ENCODE measurements at regions not wholly inside any gene's neighbourhood (a gene's known extent, or its start where the extent isn't known, plus 50 kb on each side); places are given as distances from the start of the nearest gene placed in this dataset.

GRCh38 chr17:13922885-13923284, 146.4 kb upstream of the COX10 start:
- Histone ChIP-seq H3K9me3 (no peaks in the 10 kb centered on the region), H3K27me3 (ENCODE audit: insufficient read depth in 3 of 3, low read length in 2 of 3) (no peaks in the 10 kb centered on the region), H3K27ac (no peak overlapping the region), H3K4me1 (no peaks in the 10 kb centered on the region), H3K36me3 (ENCODE audit: insufficient read depth in 1 of 2, low read depth in 1 of 2) (no peaks in the 10 kb centered on the region), H3K4me3 (no peak overlapping the region)
- peak in 1 of 2 donors; percentile 44 for DNase-seq
- intact Hi-C loops (cut with DNase I), result no loop called here
- 95% methylated on average over 5 of the region's 5 CpGs for WGBS, 3 donors
- ATAC-seq, result no peak
- TF ChIP-seq, protein P1, sequence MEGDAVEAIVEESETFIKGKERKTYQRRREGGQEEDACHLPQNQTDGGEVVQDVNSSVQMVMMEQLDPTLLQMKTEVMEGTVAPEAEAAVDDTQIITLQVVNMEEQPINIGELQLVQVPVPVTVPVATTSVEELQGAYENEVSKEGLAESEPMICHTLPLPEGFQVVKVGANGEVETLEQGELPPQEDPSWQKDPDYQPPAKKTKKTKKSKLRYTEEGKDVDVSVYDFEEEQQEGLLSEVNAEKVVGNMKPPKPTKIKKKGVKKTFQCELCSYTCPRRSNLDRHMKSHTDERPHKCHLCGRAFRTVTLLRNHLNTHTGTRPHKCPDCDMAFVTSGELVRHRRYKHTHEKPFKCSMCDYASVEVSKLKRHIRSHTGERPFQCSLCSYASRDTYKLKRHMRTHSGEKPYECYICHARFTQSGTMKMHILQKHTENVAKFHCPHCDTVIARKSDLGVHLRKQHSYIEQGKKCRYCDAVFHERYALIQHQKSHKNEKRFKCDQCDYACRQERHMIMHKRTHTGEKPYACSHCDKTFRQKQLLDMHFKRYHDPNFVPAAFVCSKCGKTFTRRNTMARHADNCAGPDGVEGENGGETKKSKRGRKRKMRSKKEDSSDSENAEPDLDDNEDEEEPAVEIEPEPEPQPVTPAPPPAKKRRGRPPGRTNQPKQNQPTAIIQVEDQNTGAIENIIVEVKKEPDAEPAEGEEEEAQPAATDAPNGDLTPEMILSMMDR (IDR thresholded peaks at IDR 0.05), result no peak

GRCh38 chr17:13925579-13925978, 143.7 kb upstream of the COX10 start:
- H3K4me3 ChIP-seq, result no peak overlapping the region
- 74 to 95% (median 90%) methylated on average over 5 of the region's 5 CpGs for WGBS, 3 donors
- H3K27me3 ChIP-seq (ENCODE audit: insufficient read depth in 3 of 3, low read length in 2 of 3), result no peaks in the 10 kb centered on the region
- TF ChIP-seq, protein P1 (IDR thresholded peaks at IDR 0.05), result no peak
- no peaks in the 10 kb centered on the region for H3K9me3 ChIP-seq
- no peaks in the 10 kb centered on the region for H3K36me3 ChIP-seq (ENCODE audit: insufficient read depth in 1 of 2, low read depth in 1 of 2)
- ATAC-seq (no peak), DNase-seq (no peak)
- H3K4me1 ChIP-seq, result no peaks in the 10 kb centered on the region
- no peak overlapping the region for H3K27ac ChIP-seq
- intact Hi-C loops (cut with DNase I), result no loop called here

- ATAC-seq (peak; percentile 56 to 87 (median 70)), DNase-seq (no peak)
- Histone ChIP-seq H3K27ac (peak overlapping the region; percentile 39), H3K27me3 (ENCODE audit: insufficient read depth in 3 of 3, low read length in 2 of 3) (no peaks in the 10 kb centered on the region), H3K4me1 (no peaks in the 10 kb centered on the region), H3K36me3 (ENCODE audit: insufficient read depth in 1 of 2, low read depth in 1 of 2) (no peaks in the 10 kb centered on the region), H3K4me3 (no peak overlapping the region), H3K9me3 (no peaks in the 10 kb centered on the region)
- intact Hi-C loops (cut with DNase I), result no loop called here
- TF ChIP-seq, protein P1 (IDR thresholded peaks at IDR 0.05), result no peak
- WGBS, 3 donors, result 31 to 49% (median 39%) methylated on average over 3 of the region's 3 CpGs
Observed at GRCh38 chr17:13931111-13931526, 138.2 kb upstream of the COX10 start.

DNA sequence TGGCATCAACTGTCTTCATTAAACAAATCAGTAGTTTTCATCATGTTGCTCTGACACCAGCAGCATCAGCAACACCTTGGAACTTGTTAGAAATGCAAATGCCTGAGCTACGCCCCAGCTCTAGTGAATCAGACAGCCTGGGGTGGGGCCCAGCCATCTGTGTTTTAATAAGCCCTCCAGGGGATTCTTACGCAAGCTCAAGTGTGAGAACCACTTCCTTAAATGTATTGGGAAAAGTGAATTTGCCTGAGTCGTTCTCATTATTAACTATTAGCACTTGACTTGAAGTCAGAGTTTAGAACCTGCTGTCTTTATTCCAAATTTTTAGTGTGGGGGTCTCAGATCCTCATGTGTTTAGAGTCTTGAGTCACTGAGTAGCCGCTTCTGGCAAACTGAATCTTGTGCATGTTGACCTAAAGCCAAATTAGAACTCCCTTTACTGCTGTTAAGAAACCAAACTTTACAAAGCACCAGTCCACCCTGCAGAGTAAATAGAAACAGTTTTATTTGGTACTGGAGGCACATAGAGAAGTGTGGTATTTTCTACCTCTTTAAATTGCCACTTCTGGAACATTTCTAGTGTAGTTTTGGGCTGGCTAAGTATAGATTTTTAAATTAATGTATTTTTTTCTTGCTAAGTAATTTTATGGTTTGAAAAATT, 137.4 kb upstream of the COX10 start:
- H3K36me3 ChIP-seq (ENCODE audit: insufficient read depth in 1 of 2, low read depth in 1 of 2), result no peaks in the 10 kb centered on the region
- peak; percentile 68 to 83 for DNase-seq
- no peak overlapping the region for H3K27ac ChIP-seq
- peak; percentile 51 to 83 (median 65) for ATAC-seq
- no peak overlapping the region for H3K4me3 ChIP-seq
- H3K27me3 ChIP-seq (ENCODE audit: insufficient read depth in 3 of 3, low read length in 2 of 3), result no peaks in the 10 kb centered on the region
- TF ChIP-seq, protein P1 (IDR thresholded peaks at IDR 0.05), result no peak
- no peaks in the 10 kb centered on the region for H3K9me3 ChIP-seq
- H3K4me1 ChIP-seq, result no peaks in the 10 kb centered on the region
- 27 to 34% (median 31%) methylated on average over 4 of the region's 4 CpGs for WGBS, 3 donors
- intact Hi-C loops (cut with DNase I), result no loop called here

Data from psoas muscle (tissue), 7 donors.